HG03342 (cell line): ENCODE measurements at regions not wholly inside any gene's neighbourhood (a gene's known extent, or its start where the extent isn't known, plus 50 kb on each side); places are given as distances from the start of the nearest gene placed in this dataset.
"Not testable (repeated sequence)": the region's sequence is repeated elsewhere in the genome, so short reads cannot be mapped to it uniquely, and the experiment has no call there.

Experiments used
- ATAC-seq: cut with Tn5 transposase; IDR thresholded peaks from one replicate; pipeline ENCODE4 v1.9.1; 2021; ENCODE audit warnings: mild to moderate bottlenecking, moderate library complexity; ENCODE audit not compliant: unreplicated experiment

DNA sequence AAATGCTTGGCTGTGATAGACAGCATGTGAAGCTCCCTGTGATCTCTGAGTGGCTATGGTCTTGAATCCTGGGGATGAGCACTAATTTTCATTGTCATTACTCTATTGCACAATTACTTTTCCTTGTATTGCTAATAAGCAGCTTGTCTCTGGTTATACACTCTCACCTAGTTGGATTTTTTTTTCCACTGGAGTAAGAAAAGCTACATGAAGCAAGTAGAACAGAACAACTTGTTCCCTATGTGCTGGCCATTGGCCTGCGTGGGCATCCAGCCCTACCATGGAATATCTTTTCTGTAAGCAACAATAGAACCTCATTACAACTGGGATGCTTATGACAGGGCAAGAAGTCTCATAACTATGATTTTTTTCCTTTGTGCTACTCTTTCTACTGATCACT is 807.4 kb downstream of the TNS3 start:
- ATAC-seq, result no peak

DNA sequence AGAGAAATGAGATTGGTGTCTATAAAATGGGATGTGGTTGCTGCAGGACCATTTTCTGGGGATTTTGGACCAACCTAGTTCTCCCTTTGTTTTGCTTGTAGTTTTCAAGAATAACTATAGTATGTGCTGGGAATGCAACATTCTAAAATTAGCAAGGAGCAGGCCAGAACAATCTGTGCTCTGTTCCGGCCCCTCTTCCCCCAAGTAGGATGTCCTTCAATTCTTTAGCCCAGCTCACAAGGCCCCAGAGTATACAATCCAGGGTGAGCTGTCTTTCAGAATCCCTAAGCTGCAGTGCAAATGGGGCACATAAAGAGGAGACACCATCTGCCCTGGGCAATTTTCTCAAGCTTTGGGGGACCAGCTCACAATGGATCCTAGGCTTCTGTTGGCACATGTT is 809.1 kb downstream of the TNS3 start:
- ATAC-seq, result no peak

DNA sequence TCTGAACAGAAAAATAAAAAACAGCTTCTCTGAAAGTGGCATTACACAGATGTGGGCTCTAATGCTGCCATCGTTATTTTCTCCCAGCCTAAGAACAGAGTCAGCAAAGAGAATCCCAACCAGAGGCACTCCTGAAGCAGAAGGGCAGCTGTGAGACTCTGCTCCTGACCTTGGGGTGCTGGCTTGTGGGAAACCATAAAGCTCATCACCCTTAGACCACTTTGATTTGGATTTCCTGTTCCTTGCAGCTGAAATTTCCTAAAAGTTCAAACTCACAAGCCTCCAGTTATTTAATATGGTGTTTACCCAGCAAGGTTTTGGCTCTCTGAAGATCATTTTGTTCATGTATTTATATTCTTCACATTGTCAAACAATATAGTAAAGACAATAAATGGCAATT is 814.8 kb downstream of the TNS3 start:
- no peak for ATAC-seq

DNA sequence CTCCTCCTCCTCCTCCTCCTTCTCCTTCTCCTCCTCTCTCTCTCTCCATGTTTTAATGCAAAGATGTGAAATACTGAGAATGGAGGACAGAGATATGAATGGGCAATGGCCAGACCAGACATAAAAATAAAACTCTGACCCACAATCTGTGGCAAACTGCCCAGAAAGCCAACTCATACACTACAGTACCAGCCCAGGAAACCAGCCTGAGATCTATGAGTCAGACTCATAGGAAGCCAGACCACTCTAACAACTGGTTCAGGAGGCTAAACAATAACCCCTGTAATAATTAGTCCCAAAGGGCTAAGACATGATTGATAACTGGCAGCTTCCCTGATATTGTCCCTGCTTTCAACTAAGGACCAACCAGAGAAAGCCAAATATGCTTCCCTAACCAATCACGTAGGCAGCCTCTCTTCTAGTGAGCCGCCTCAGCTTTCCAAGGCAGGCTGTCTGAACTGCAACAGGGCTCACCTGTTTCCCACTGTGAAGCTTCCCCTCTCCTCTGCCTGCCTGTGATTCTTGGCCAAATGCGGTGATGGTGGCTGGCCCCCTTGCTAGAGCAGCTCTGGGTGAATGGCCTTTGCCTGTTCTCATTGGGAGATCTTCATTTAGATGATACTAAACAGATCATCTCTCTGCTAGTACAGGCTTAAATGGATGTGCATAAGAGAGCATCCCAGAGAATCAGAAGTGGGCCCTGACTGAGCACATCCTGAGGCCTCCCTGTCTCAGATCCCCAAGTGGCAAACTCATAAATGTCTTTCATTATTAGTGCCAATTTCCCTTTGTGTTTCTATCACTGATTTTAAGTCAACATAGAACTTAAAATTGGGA is 817.6 kb downstream of the TNS3 start:
- ATAC-seq, result no peak

DNA sequence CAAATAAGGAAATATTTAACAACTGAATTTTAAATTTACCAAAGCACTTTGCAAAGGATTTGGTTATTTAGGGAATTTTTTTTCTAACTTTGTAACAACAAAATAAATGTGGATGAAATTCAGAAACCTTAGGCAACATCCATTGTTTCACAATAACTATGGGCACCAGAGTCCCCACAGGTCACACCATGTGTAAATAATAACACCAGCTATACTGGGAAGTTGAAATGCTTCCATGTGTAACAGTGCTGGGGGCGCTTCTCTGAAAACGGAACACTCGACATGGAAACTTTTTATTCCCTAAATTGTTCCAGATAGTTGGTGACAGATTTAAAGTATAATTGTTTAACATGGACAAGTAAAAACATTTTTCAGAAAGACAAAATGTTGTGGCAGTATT is 818.6 kb downstream of the TNS3 start:
- ATAC-seq, result no peak

DNA sequence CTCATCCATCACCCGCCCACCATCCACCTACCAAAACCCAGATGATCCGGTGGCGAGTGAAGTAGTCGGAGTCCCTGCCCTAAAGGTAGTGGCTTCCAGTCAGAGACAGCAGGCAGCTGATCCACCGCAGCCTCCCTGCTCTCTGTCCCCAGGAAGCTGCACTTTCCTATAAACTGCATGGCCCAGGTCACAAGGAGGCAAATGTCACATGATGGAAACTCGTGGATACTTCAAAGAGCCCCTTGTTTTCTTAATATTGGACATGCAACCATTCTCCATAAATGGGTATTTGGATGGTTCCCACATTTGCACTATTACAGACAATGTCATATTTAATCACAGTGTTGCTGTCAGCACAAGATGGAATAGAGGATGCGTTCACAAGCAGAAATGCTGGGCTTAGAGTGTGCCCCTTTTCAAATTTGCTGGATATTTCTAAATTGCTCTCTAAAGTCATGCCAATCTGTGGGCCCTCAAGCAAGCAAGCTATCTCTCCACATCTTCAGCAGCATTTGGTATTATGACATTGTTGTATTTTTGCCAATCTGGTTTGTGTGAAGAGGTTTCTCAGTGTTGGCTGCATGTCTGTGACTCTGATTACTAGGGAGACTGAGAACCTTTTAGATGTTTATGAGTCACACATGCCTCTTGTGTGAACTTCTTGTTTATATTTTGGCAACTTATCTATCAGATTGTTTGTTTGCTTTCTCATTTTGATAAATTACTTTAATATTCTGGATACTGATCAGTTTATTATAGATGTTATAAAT is 822.0 kb downstream of the TNS3 start:
- no peak for ATAC-seq

DNA sequence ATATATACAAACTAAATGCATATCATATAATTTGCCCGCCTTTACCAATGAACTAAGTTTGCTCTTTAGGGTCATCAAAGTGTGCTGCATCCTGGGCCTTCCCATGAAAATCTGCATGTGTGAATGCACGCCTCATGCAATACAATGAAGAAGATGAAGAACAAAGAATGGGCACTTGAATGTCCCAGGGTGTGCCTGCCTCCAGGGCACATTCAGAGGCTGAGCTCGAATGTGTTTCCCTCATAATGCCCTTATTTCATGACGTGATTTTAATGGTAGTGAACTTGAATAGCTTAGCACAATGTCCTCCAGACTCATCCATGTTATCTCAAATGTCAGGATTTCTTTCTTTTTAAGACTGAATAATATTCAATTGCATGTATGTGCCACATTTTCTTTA is 824.9 kb downstream of the TNS3 start:
- ATAC-seq, result no peak

DNA sequence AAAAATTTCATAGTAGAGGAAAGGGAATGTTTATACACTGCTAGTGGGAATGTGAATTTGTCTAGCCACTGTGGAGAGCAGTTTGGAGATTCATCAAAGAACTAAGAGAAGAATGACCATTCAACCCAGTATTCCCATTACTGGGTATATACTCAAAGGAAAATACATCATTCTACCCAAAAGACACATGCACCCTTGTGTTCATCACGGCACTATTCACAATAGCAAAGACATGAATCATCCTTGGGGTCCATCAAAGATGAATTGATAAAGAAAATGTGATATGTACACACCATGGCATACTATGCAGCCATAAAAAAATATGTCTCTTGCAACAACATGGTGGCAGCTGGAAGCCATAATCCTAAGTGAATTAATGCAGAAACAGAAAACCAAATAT is 825.7 kb downstream of the TNS3 start:
- no peak for ATAC-seq

DNA sequence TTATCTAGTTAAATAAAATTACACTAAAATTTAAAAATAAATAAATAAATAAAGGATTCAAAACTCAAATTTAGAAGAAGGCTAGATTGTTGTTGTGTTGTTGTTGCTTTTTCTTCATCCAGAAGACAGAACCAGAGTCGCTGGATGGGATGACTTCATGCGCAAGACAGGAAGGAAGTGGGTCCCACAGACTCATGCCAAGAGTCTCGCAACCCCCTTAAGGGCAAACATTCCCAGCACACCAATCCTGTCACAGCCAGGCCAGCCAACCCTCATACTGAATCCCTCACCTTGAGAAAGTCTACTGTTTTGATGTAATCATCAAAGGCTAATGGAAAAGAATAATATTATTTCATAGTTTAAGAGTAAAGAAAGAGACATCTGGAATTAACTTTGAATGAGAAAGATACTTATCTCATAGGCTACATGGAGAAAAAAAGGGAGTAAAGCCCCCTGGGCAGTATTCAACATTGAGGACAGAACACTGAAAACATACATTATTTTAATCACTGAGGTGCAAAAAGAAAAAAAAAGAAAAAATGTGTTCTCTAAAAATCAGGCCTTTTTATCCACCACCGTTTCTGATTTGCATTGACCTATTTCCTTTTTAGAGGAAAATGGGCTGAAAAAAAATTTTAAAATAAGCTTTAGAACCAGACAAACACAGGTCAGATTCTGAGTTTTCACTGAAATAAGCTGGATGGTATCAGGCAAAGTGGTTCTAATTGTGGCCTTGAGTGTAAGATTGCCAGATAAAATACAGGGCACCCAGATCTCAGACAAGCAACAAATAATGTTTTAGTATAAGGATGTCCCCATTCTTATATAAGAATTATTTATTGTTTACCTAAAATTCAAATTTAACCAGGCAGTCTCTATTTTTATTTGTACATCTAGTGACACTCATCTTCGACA is 826.5 kb downstream of the TNS3 start:
- ATAC-seq, result no peak

DNA sequence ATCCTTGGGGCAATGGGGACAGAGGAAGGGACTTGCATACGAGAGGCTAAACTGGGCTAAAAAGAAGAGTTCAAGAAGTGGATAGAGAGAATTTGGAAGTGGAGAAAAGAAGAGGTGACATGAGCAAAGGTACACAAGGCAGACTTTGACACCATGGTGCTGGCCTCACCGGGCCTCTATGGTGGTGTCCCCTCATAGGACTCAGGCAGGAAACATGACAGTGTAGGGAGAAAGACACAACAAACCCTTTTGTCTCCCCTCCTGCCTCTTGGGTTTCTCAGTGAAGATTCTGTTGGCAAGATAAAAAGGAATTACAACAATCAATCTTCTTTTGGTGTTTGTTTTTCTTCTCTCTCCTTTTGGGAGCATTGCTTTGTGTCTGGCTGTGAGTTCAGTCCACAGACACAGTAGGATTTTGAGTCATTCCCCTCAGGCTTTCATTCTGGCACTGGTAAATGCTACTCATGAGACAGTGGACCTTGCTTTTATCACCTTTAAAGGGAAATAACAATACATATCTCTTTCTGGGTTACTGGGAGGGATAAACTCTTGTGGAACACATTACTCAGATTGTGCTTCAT is 827.7 kb downstream of the TNS3 start:
- no peak for ATAC-seq

DNA sequence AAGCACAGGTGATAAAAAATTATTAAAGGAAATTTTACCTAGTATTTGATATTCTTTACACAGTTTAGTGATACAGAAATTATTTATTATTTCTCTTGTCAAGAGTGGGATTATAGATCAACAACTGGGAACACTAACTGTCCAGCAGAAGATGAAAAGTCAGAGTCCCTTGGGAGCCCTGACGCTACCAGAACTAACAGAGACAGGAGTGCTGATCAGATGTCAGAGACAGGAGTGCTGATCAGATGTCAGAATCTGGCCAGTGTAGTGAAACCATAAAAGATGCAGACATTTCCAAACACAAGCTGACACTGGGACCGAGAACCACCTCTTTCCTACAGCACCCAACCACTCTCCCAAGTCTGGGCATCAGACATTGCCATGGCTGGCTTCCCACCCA is 828.2 kb downstream of the TNS3 start:
- no peak for ATAC-seq

DNA sequence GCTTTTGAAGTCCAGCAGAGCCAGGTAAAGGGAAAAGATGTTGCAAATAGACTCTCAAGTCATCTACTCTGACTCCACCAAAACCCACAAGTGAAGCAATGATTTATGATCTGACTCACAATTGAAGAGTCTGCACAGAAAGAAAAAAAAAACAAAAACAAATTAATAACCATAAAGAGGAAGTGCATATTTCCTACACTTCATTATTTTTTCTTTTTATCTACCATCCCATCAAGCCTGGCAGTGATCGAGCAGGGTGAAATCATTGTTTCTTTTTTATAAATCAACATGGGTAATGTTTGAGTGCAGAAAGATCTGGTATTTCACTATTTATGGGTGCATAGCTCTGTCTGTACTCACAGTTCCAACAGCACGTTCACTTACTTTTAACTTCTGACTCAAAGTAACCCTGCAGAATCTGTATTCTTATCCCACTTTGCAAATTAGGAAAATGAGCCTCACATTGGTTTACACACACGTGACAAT is 829.0 kb downstream of the TNS3 start:
- ATAC-seq, result no peak

DNA sequence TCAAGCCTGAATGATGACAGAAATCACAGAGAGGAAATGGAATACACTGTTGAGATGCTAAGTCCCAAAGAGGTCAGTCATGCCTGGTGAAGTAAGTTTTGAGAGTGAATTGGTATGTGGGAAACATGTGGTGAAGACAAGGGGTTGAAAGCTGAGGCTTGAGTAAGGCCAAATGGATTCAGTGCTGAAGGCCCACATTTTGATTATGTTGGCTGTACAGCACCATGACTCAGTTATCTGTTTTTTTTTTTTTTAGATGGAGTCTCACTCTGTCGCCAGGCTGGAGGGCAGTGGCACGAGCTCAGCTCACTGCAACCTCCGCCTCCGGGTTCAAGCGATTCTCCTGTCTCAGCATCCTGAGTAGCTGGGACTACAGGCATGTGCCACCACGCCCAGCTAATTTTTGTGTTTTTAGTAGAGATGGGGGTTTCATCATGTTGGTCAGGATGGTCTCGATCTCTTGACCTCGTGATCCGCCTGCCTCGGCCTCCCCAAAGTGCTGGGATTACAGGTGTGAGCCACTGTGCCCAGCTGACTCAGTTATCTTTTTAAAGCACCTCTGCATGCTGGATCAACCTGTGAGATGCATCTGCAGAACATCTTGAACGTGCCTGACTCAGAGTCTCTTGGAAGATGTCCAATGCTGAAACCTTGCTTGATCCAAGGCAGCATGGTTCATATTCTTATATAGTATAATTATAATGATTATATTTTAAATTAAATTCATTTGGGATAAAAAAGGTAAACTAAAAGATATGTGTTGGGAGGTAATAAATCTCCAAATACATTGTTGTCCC is 829.8 kb downstream of the TNS3 start:
- ATAC-seq, result not testable (repeated sequence)

DNA sequence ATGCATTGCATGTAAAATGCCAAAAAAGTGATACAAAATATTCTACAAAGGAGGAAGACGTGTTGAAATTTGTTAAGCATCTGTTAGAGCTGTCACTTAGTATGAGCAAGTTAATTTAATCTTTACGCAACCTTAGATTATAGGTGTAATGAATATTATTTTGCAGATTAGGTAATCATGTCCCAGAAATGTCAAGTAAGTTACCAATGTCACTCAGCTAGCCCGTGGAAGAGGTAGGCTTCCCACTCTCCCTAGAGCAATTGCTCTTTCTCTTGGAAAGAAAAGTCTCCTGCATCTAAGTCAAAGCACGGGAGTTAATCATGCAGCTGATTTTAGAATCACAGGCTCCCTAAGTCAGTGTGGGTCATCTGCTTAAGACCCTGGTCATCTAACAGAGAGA is 830.4 kb upstream of the IGFBP3 start:
- no peak for ATAC-seq

DNA sequence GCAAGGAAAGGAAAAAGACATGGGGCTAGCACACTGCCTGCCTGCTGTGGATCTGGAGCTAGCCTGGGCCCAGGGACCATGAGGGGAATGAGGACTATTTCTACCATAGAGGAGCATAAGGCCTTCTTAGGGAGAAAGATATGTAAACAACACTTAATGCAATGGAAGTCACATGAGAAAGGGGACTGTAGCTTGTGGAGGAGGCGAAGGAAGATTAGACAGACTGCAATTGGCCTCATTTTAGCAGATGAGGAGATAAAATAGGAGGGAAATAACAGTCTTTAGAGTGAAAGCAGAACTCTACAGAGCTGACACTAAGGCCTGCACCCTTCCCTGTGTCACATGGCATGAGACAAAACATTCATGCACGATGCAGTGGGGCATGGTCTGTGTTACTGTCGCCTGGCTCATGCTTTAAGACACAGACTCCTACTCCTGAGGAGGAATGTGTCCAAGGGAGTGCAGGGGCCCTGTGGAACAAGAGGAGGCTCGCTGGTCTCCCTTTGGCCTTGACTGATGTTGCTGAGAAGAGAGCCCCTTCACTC is 829.3 kb upstream of the IGFBP3 start:
- ATAC-seq, result no peak

DNA sequence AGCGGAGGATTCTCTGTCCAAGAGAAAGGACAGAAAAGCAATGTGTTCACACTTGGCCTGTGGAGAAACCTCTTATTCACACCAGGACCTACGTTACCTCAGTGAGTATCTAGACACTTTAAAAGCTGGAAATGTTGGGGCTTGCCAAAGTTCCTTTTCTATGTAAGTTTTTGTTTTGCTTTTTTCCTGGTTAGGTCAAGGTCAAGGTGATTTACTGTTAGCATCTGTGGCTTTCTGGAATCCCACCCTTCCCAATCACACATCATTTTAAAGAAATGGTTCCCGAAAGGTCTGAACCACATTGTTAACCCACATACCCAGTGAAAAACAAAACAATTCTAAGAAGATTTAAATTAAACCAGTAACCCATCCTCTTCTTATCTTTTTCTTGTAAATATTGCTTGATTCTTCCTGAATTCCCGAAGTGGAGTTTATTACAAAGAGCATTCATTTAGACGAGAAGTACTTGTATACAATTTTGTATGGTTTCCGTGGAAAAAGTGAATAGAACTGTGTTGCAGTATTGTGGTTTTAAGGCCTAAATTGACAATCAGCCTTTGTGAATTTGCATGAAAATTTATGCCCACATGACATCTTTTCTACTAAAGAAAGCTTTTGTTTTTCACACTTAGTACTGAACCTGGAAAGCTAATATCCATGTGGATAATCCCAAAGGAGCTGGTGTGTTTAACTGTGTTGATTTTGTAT is 827.0 kb upstream of the IGFBP3 start:
- ATAC-seq, result no peak

DNA sequence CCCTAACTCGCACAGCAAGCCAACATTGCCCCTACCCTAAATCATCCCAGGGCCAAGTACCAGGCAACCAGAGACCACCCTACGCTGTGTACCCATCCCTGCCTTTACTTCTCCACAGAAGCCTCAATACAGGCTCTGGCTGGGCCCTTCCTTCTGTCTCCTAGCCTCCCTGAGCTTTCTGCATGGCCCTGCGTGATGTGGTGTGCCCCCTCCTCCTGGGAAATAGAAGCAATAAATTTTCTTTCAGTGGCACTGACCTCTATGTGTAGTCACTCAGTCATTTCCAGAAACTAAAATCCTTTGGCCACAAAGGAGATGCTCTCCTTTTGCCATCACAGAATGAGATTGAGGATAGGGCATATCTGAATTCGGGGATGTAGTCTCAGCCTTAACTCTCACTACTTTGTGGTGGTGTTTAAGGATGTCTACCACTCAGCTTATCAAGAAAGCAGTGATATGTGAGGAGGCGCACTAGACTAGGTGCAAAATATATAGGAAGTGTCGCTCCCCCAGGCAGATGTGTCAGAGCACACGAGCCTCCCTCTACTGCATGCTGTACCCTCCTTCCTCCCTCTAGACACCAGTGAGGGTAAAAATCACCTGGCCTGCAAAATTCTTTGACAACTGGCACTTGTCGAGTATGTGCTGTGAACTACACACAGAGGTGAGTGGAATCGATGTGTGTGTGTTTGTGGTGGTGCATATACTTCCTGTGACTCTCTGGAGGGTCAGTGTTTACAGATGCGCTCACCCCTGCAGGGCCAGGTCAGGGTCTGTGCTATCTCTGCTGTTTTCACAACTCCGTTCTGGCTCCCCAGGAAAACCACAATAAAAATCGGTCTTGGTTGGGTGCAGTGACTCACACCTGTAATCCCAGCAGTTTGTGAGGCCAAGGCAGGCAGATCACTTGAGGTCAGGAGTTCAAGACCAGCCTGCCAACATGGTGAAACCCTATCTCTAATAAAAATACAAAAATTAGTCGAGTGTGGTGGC is 825.9 kb upstream of the IGFBP3 start:
- ATAC-seq, result no peak

DNA sequence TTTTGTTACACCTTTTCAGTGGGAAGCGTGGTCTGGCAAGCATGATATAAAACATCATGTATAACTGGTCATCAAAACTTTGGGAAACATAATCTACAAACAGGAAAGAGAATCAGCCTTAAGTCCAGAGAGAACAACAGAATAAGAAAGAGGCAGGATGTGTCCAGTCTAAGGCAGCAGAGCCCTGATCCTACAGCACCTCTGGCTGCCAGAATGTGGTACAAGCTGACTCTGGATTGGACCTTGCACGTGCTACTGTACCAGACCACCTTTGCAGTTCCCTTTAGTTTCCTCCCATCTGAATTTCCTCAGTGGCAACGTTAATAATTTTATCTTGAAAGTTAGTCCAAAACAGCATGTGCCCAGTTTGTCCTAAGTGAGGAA is 824.6 kb upstream of the IGFBP3 start:
- no peak for ATAC-seq
